SW480 (cell line): ENCODE measurements at regions not wholly inside any gene's neighbourhood (a gene's known extent, or its start where the extent isn't known, plus 50 kb on each side); places are given as distances from the start of the nearest gene placed in this dataset.

Experiments
- DNase-seq: peaks from one replicate; pipeline ENCODE4 v3.0.0-alpha.2; 2016; ENCODE audit warnings: low spot score

DNA sequence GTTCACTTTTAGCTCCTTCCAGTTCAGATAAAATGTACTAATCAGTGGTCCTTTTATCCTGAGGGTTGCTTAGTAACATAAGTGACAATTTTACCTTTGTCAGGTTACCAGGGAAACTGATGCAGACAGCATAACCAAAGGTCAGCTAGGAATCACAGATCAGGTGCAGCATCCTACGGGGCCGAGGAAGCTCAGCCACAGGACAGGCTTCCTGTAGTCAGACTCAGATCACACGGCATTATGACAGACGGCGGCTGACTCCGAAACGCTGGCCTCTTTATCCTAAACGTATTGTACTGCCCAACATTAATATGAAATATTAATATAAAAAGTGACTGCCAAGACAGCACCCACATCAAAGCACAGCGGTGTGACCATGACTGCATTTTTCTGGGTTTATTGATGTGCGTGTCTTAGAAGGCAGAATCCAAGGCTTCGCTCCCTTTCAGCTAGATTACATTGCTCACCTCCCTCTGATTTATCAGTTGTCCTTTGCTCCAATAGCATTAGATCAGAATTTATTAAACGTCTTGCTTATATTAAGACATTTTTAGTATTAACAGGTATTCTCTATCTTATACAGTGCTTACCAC, 444.5 kb downstream of the CMPK2 start:
- DNase-seq = peak; percentile 64

- DNase-seq = no peak
Observed at GRCh38 chr2:6421888-6422287, 443.8 kb downstream of the CMPK2 start.

DNA sequence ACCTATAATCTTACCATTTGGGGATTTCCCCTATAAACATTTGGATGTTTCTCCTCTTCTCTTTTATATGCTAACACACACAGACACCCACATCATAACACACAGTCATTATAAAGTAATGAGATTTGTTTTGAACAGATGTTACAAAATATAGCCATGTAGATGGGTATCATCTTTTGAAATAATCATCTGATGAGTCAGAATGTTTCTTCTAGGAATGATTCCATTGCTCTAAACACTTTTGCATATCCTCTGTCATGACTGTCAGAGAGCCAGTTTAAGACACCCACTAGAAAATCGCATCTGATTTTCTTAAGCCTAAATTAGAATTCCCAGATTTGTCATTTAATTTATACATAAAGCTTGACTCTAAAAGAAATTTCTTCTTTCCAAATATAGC, 442.6 kb downstream of the CMPK2 start:
- DNase-seq = no peak

- no peak for DNase-seq
Observed at GRCh38 chr2:6423944-6424343, 441.8 kb downstream of the CMPK2 start.

DNA sequence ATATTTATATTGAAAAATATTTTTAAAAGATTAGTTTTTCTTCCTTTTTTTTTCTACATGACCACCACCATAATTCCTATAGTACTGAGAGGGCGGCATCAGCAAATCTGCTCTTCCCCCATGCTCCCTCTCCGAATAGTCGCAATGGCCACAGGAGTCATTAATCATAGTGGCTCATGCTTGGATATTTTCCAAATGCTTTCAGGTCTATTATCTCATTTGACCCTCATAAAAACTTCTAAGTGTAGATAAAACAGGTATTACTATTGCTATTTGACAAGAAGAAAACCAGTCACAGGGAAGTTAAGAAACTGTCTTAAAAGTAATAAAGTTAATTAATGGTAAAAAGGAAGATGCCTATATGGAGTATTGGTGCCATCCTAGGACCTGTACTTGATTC, 440.7 kb downstream of the CMPK2 start:
- DNase-seq = no peak

GRCh38 chr2:6429210-6429986, 436.3 kb downstream of the CMPK2 start:
- no peak for DNase-seq

DNA sequence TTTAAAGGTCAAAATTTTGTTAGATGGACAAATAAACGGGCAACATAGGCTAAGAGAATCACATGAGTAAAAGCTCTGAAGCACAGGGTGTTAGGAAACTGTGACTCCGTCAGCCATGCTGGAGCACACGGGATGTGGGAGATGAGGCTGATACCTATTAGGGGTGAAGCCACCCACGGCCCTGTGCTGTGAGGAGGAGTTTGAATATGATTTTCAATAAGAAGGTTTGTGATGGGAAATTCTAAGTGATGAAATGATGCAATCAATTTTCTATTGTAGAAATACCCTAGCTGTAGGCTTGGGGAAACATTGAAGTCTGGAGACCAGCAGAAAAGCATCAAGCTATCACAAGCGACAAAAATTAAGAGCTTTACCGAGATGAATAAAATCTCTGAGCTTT, 431.3 kb downstream of the CMPK2 start:
- DNase-seq = no peak

DNA sequence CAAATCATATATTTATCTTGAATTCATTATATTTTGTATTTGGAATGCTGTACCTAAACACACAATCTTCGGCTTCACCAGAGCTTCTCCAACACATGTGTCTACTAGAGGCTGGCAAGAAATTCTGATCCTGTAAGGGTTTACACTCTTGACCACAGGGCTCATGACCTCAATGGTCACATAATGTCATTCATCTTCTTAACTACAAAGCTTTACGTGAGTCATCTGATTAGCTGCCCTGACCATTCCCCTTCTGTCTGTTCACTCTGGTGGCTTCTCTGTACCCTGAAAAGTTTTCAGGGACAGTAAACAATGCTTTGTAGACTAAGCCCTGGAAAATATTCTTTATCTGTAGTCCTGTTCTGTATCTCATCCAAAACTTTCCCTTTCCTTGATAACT, 423.9 kb downstream of the CMPK2 start:
- peak; percentile 26 for DNase-seq

- no peak for DNase-seq
Observed at GRCh38 chr2:6442252-6442985, 423.3 kb downstream of the CMPK2 start.

GRCh38 chr2:6443061-6443823, 422.5 kb downstream of the CMPK2 start:
- no peak for DNase-seq

DNA sequence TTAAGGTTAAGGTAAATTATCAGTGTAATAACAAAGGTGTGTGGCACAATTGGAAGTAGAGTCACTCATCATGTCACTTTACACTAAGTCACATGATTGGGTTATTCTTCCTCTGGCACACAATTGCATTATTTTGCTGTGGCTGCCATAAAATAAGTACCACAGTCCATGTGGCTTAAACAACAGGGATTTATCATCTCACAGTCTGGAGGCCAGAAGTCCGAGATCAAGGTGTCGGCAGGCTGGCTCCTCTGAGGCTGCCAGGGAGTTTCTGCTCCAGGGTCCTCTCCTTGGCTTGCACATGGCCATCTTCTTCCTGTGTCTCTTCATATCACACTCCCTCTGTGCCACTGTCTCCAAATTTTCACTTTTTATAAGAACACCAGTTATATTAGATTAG, 421.2 kb downstream of the CMPK2 start:
- no peak for DNase-seq

DNA sequence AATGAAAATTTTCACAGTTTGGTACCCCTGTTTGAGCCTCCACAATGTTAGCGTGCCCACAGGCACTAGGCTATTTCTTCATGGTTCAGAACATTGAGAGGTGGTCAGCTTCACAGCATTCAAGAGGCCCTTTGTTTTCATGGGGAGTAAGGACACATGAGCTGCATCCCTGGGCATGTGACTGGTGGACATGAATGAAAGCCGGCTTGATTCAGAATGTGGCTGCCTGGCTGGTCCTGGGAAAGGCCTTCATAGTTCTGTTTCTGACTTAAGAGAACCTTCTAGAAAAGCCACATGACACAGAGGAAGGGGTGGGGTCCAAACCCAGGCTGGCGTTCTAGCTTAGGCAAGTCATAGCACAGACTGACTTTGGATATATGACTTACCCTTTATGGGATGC, 420.6 kb downstream of the CMPK2 start:
- no peak for DNase-seq

DNA sequence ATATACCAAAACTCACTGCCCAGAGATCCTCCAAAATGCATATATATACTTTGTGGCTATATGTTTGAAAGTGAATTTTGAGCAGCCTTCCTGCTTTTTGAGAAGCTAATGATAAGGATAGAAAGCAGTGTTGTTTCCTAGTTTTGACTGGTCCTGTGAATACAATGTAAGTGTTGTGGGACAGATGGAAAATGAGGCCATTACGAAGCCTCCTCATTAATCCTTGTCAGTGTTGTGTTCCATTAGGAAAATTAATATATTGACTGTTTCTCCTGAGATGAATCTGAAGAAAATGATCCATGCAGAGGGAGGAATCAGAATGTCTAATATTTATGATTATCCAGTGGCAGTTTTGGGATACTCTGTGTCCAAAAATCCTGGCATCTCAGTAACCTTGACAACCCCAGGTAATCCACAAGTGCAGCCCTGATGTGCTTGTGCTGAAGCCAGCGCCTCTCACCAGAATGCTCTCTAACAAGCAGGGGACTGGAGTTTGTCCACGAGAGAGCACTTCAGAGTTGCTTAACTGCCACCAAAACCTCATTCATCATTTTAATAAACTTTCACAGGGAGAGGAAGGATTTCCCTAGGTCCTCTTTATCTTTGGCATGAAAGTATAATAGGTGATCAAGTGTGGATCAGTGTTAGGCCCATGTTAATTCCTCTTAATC, 418.6 kb downstream of the CMPK2 start:
- DNase-seq = no peak

- DNase-seq = no peak
Observed at GRCh38 chr2:6448893-6449292, 416.8 kb downstream of the CMPK2 start.

- no peak for DNase-seq
Observed at GRCh38 chr2:6449343-6449742, 416.4 kb downstream of the CMPK2 start.

GRCh38 chr2:6452702-6453481, 412.8 kb downstream of the CMPK2 start:
- no peak for DNase-seq

GRCh38 chr2:6454286-6454990, 411.3 kb downstream of the CMPK2 start:
- no peak for DNase-seq

- DNase-seq = no peak
Observed at GRCh38 chr2:6459138-6459537, 406.6 kb downstream of the CMPK2 start.

- DNase-seq = no peak
Observed at GRCh38 chr2:6470518-6470917, 395.2 kb downstream of the CMPK2 start.

DNA sequence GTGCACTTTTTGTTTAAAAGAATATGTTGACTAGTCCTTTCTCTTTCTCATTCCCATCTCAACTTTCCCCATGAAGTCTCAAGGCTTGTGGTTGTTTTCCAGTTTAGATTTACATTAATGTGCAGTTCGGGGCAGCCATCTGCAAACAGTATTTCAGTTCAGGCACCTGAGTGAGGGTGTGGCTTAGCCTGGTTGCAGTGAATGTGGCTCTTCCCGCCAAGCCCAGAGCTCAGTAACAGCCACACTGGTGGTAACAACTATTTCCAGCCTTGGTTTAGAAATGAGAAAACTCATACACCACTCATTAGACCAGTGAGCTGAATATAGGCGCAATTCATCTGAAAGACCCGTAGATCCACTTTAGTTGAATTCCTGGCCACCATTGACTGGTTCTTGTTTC, 394.3 kb downstream of the CMPK2 start:
- DNase-seq = no peak
